AG04449 (cell line): ENCODE measurements at regions not wholly inside any gene's neighbourhood (a gene's known extent, or its start where the extent isn't known, plus 50 kb on each side); places are given as distances from the start of the nearest gene placed in this dataset.

Experiments used
- CTCF ChIA-PET: fragments of 350-600 bp; formaldehyde crosslinking; extraction: SDS; loops from one replicate; lab custom pipeline; 2021; ENCODE audit warnings: antibody characterized with exemption; lab: Yijun Ruan, JAX
- POLR2A ChIA-PET: fragments of 400-600, 350-600 bp; formaldehyde crosslinking; extraction: SDS; loops from one replicate; lab custom pipeline; 2020; ENCODE audit warnings: antibody characterized with exemption, inconsistent platforms; lab: Yijun Ruan, JAX
- DNase-seq: peaks from one replicate; pipeline ENCODE4 v3.0.0-alpha.2; 2010; ENCODE audit warnings: low read depth, low spot score
- H3K4me3 ChIP-seq: 2 replicates; pipeline ENCODE4 v1.5.1; 2011; ENCODE audit warnings: low read depth, mild to moderate bottlenecking, control low read depth, low read length
- CTCF ChIP-seq: IDR thresholded peaks from one replicate; pipeline ENCODE4 v1.5.1; 2011; ENCODE audit warnings: mild to moderate bottlenecking, moderate library complexity, low read length, control low read depth, inconsistent platforms; ENCODE audit not compliant: insufficient read depth; ENCODE audit errors: missing control alignments

GRCh38 chr7:87007038-87007437 is 52.4 kb downstream of the ELAPOR2 start:
- ChIA-PET CTCF (no interaction called here), POLR2A (no interaction called here)
- DNase-seq: no peak
- no peak for TF ChIP-seq CTCF
- no peak overlapping the region for H3K4me3 ChIP-seq

- ChIA-PET CTCF (interaction anchor here (1.1 kb wide), 1 partner anchor 143 kb away, joined by 3 read pairs; no protein-coding TSS in a partner anchor), POLR2A (no interaction called here)
- DNase-seq: no peak
- TF ChIP-seq CTCF: no peak
- H3K4me3 ChIP-seq: no peak overlapping the region
Measured at GRCh38 chr7:87004956-87005355, 54.5 kb downstream of the ELAPOR2 start.

DNA sequence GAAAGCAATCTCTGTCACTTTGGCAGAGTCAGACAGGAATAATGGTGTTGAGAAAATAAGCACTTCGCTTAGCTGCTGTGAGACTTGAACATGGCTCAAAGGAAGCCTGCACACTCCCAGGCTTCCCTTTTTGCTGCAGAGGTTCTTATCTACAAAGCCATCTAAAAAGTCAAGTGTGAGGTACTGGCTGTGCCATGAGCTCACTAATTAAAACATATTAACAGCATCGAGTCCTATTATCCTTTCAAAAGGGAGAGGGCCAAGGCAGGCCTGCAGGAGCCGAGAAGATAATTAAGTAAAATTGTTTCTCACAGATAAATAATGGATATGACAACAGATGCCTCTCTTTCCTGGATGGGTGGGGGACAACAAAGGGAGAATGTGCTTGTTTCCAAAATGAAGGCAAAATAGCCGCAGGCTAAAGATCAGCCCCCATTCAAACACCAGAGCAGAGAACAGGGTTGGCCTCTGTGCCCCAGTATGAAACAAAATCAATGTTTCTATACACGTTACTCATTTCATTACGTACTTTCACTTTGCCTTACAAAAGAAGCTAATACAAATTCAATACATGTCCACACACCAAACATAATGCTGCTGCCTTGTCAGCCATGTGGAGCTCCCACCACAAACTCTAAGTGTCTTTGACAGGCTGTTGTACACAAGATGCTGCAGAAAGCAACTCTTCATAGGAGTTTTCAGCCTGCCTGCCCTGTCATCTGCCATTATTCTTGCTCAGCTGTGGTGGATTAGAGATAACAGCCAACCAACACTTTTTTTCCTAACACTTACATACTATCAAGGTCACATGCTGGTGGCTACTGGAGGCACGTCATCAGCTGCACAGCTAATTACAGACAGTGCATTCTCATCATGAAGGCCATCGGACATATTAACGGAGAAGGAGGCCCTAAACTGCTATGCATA is 55.3 kb downstream of the ELAPOR2 start:
- DNase-seq: no peak
- no peak for TF ChIP-seq CTCF
- no peak overlapping the region for H3K4me3 ChIP-seq
- ChIA-PET CTCF (interaction anchor here (0.8 to 1.1 kb wide), 2 partner anchors 9 to 144 kb away, joined by 3 read pairs; no protein-coding TSS in a partner anchor), POLR2A (no interaction called here)

- ChIA-PET POLR2A (no interaction called here), CTCF (no interaction called here)
- no peak for DNase-seq
- TF ChIP-seq CTCF: no peak
- no peak overlapping the region for H3K4me3 ChIP-seq
Measured at GRCh38 chr7:87001214-87001613, 58.2 kb downstream of the ELAPOR2 start.

GRCh38 chr7:87000344-87000743 is 59.1 kb downstream of the ELAPOR2 start:
- TF ChIP-seq CTCF: no peak
- CTCF ChIA-PET: no interaction called here
- DNase-seq: no peak
- POLR2A ChIA-PET: no interaction called here
- no peak overlapping the region for H3K4me3 ChIP-seq

DNA sequence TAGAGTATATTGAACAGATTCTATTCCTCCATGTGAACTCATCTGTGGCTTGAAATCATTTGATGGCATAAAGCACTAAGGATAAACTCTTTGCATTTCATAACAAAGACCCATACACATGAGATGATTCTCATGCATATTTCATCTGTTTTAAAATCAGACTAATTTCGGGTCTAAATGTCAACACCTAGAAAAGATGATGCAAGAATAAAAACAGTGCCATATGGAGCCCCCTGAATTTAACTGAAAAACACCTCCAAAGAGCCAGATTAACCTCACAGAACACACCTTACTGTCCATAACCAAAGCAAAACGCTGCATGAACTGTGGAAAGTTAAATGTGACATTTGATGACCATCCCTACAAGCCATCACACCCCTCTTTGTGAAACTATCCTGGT is 59.7 kb downstream of the ELAPOR2 start:
- POLR2A ChIA-PET: no interaction called here
- DNase-seq: no peak
- CTCF ChIA-PET: no interaction called here
- no peak for TF ChIP-seq CTCF
- no peak overlapping the region for H3K4me3 ChIP-seq
